ENCODE measurements at regions not wholly inside any gene's neighbourhood (a gene's known extent, or its start where the extent isn't known, plus 50 kb on each side); places are given as distances from the start of the nearest gene placed in this dataset.

- H3K27ac Mint-ChIP-seq: no peak overlapping the region
- peaks cover 6% of the 10 kb centered on the region for H3K4me1 Mint-ChIP-seq (ENCODE audit: unreplicated experiment)
- no peaks in the 10 kb centered on the region for H3K9me3 Mint-ChIP-seq
- H3K27me3 Mint-ChIP-seq: peaks cover 3% of the 10 kb centered on the region
- TF ChIP-seq CTCF (conservative IDR thresholded peaks at IDR 0.05): no peak
- no peak overlapping the region for H3K4me3 Mint-ChIP-seq
- no peak for DNase-seq (ENCODE audit: extremely low spot score, unreplicated experiment)
- no peaks in the 10 kb centered on the region for H3K36me3 Mint-ChIP-seq
These were observed 269.2 kb upstream of the SALL1 start for GRCh38 chr16:51420247-51420646.

GRCh38 chr16:51419768-51420167 lies 268.7 kb upstream of the SALL1 start:
- no peak for TF ChIP-seq CTCF (conservative IDR thresholded peaks at IDR 0.05)
- no peak for DNase-seq (ENCODE audit: extremely low spot score, unreplicated experiment)
- Mint-ChIP-seq H3K4me3 (no peak overlapping the region), H3K36me3 (no peaks in the 10 kb centered on the region), H3K9me3 (no peaks in the 10 kb centered on the region), H3K27me3 (peaks cover 3% of the 10 kb centered on the region), H3K4me1 (ENCODE audit: unreplicated experiment) (peaks cover 6% of the 10 kb centered on the region), H3K27ac (no peak overlapping the region)

- no peak for TF ChIP-seq CTCF (conservative IDR thresholded peaks at IDR 0.05)
- Mint-ChIP-seq H3K4me1 (ENCODE audit: unreplicated experiment) (peaks cover 10% of the 10 kb centered on the region), H3K27ac (no peak overlapping the region), H3K4me3 (no peak overlapping the region), H3K27me3 (peaks cover 3% of the 10 kb centered on the region), H3K9me3 (no peaks in the 10 kb centered on the region), H3K36me3 (no peaks in the 10 kb centered on the region)
- no peak for DNase-seq (ENCODE audit: extremely low spot score, unreplicated experiment)
These were observed 267.2 kb upstream of the SALL1 start for GRCh38 chr16:51418258-51418657.

GRCh38 chr16:51416926-51417325 lies 265.9 kb upstream of the SALL1 start:
- Mint-ChIP-seq H3K4me1 (ENCODE audit: unreplicated experiment) (peaks cover 5% of the 10 kb centered on the region), H3K9me3 (no peaks in the 10 kb centered on the region), H3K27me3 (peaks cover 6% of the 10 kb centered on the region), H3K27ac (no peak overlapping the region), H3K4me3 (no peak overlapping the region), H3K36me3 (no peaks in the 10 kb centered on the region)
- DNase-seq (ENCODE audit: extremely low spot score, unreplicated experiment): no peak
- TF ChIP-seq CTCF (conservative IDR thresholded peaks at IDR 0.05): no peak

GRCh38 chr16:51410125-51410524 lies 259.1 kb upstream of the SALL1 start:
- Mint-ChIP-seq H3K27ac (no peak overlapping the region), H3K27me3 (peaks cover 3% of the 10 kb centered on the region), H3K9me3 (no peaks in the 10 kb centered on the region), H3K4me3 (no peak overlapping the region), H3K36me3 (no peaks in the 10 kb centered on the region), H3K4me1 (ENCODE audit: unreplicated experiment) (peaks cover 17% of the 10 kb centered on the region)
- no peak for DNase-seq (ENCODE audit: extremely low spot score, unreplicated experiment)
- no peak for TF ChIP-seq CTCF (conservative IDR thresholded peaks at IDR 0.05)
